Upper lobe of right lung (tissue), 1 donor: ENCODE measurements at regions not wholly inside any gene's neighbourhood (a gene's known extent, or its start where the extent isn't known, plus 50 kb on each side); places are given as distances from the start of the nearest gene placed in this dataset.

ENCODE experiments used
- ATAC-seq: fragments of 200-7000 bp; cut with Tn5 transposase; one replicate; pipeline ENCODE4 v1.9.1; 2020; ENCODE audit warnings: mild to moderate bottlenecking, moderate library complexity
- DNase-seq: peaks from one replicate; pipeline ENCODE4 v3.0.0-alpha.2; 2020
- H3K27ac ChIP-seq: fragments of 200-600 bp; one replicate; pipeline ENCODE4 v1.8.0; 2022
- H3K27me3 ChIP-seq: fragments of 200-600 bp; one replicate; pipeline ENCODE4 v1.8.0; 2022; ENCODE audit warnings: mild to moderate bottlenecking
- H3K36me3 ChIP-seq: fragments of 200-600 bp; one replicate; pipeline ENCODE4 v1.8.0; 2022
- H3K4me1 ChIP-seq: fragments of 200-600 bp; one replicate; pipeline ENCODE4 v1.8.0; 2022
- H3K4me3 ChIP-seq: fragments of 200-600 bp; one replicate; pipeline ENCODE4 v1.8.0; 2022; ENCODE audit warnings: mild to moderate bottlenecking
- H3K9me3 ChIP-seq: fragments of 200-600 bp; one replicate; pipeline ENCODE4 v1.8.0; 2022
- intact Hi-C: fragments of 100-400 bp; cut with DNase I; formaldehyde crosslinking; loops from one replicate; pipeline ENCODE4 v1.11.0; 2022
- TF ChIP-seq, protein P1 (sequence below): fragments of 200-600 bp; IDR thresholded peaks from one replicate; pipeline ENCODE4 v1.8.0; 2022; ENCODE audit warnings: antibody characterized with exemption
- donor health status: DM: no; HTN: yes; CAD: no; lungs with severe emphysema.

GRCh38 chr3:178297740-178298139, 238.5 kb upstream of the KCNMB2 start:
- TF ChIP-seq, protein P1, sequence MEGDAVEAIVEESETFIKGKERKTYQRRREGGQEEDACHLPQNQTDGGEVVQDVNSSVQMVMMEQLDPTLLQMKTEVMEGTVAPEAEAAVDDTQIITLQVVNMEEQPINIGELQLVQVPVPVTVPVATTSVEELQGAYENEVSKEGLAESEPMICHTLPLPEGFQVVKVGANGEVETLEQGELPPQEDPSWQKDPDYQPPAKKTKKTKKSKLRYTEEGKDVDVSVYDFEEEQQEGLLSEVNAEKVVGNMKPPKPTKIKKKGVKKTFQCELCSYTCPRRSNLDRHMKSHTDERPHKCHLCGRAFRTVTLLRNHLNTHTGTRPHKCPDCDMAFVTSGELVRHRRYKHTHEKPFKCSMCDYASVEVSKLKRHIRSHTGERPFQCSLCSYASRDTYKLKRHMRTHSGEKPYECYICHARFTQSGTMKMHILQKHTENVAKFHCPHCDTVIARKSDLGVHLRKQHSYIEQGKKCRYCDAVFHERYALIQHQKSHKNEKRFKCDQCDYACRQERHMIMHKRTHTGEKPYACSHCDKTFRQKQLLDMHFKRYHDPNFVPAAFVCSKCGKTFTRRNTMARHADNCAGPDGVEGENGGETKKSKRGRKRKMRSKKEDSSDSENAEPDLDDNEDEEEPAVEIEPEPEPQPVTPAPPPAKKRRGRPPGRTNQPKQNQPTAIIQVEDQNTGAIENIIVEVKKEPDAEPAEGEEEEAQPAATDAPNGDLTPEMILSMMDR = no peak
- H3K27me3 ChIP-seq = no peaks in the 10 kb centered on the region
- H3K27ac ChIP-seq = no peak overlapping the region
- no peak overlapping the region for H3K4me3 ChIP-seq
- DNase-seq (no peak), ATAC-seq (no peak)
- H3K4me1 ChIP-seq = no peaks in the 10 kb centered on the region
- intact Hi-C loops = no loop called here
- no peaks in the 10 kb centered on the region for H3K9me3 ChIP-seq
- H3K36me3 ChIP-seq = no peaks in the 10 kb centered on the region

DNA sequence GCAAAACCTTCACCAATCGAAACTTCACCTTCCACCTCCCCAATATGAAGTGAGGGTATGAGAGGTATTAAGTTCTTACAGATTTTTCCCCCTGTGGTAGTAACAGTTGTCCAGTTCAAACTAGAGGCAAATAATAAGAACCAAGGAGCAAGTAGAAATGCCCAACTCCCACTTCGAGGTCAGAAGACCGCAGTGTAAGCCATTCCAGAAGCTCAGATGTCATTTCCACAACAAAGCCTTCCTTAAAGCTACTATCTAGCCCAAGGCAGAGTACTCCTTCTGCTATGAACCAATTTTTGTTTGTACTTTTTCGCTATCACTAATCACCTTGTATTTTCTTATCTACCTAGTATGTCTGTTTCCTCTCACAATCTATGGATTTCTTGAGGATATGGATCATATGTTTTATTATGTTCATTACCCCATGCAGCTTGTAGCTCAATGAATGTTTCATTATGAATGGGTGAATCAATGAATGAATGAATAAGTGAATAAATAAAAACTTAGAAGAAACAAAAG, 235.7 kb upstream of the KCNMB2 start:
- no peak overlapping the region for H3K4me3 ChIP-seq
- ATAC-seq (no peak), DNase-seq (no peak)
- no peaks in the 10 kb centered on the region for H3K4me1 ChIP-seq
- H3K27ac ChIP-seq = no peak overlapping the region
- no peaks in the 10 kb centered on the region for H3K36me3 ChIP-seq
- intact Hi-C loops = no loop called here
- TF ChIP-seq, protein P1 = no peak
- H3K27me3 ChIP-seq = no peaks in the 10 kb centered on the region
- H3K9me3 ChIP-seq = no peaks in the 10 kb centered on the region

DNA sequence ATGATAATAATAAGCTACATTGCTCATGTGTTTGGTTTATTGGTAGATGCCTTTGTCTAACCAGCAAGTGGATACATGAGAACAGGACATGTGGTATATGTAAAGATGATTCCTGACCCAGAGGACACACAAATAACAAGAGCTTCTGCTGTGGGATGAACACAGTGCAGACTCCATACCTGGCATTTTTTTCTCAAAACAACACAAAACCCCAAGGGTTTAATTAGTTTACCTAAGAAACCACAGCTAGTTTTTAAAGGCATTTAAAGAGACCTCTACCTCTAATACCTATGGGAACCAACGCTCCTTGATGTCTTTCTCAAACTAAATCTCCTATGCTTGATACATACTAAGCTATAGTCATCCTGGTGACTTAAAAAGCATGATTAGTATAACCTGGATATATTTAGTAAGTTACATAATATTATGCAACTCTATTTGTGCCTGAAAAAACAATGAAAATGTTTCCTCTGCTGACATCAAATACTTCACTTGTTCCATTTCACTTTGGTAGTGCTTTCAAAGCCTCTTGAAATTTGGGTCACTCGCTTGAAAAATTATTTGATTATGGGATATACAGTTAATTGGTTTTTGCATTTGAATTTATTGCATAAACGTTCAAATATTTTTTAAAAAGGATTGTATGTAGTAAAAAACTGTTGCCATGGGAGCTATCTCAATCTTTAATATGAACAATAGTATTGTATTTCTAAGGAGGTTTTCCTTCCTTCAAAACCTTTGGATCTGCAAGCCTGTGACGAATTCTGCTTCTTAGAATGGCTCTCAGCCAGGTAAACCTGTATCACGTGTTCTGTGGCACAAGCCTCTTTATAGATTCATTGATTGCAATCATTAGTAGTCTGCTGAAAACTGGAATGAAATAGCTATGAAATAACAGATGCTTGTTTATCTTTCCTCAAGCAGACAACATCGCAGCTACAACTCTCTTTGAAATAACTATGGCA, 233.0 kb upstream of the KCNMB2 start:
- Histone ChIP-seq H3K27me3 (no peaks in the 10 kb centered on the region), H3K4me3 (no peak overlapping the region), H3K27ac (no peak overlapping the region), H3K36me3 (no peaks in the 10 kb centered on the region), H3K4me1 (no peaks in the 10 kb centered on the region), H3K9me3 (no peaks in the 10 kb centered on the region)
- TF ChIP-seq, protein P1 = no peak
- intact Hi-C loops = no loop called here
- DNase-seq = no peak
- no peak for ATAC-seq

DNA sequence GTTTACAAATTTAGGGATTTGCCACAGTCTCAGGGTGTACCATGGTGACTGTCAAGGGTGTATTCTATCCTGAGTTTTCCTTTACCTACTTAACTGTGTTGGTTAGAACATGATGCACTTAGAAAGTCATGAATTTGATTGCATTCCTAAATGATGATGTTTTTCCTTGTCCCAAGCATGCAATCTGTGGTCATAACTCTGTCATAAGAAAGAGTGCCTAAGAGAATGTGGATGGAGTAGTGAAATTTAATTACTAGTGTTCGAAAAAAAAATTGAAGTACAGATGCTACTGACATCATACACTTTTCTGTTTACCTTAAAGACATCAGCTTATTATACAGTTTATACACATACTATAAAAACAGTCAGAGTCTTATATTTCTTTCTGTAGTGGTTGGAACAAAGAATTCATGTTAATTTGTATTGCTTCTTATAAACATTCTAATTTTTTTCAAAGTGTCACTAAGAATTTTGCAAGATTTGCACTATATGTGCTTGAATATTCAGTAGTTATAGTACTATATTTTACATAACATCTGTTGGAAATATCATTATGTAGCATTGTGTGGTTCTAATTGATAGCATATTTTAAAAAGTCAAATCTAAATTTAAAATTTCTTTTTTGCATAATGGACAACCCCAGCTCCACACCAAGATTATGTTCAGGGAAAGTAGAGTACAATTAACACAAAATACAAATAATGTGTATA, 231.3 kb upstream of the KCNMB2 start:
- Histone ChIP-seq H3K27ac (no peak overlapping the region), H3K4me1 (no peaks in the 10 kb centered on the region), H3K36me3 (no peaks in the 10 kb centered on the region), H3K27me3 (no peaks in the 10 kb centered on the region), H3K4me3 (no peak overlapping the region), H3K9me3 (no peaks in the 10 kb centered on the region)
- no peak for ATAC-seq
- DNase-seq = no peak
- intact Hi-C loops = no loop called here
- TF ChIP-seq, protein P1 = no peak

DNA sequence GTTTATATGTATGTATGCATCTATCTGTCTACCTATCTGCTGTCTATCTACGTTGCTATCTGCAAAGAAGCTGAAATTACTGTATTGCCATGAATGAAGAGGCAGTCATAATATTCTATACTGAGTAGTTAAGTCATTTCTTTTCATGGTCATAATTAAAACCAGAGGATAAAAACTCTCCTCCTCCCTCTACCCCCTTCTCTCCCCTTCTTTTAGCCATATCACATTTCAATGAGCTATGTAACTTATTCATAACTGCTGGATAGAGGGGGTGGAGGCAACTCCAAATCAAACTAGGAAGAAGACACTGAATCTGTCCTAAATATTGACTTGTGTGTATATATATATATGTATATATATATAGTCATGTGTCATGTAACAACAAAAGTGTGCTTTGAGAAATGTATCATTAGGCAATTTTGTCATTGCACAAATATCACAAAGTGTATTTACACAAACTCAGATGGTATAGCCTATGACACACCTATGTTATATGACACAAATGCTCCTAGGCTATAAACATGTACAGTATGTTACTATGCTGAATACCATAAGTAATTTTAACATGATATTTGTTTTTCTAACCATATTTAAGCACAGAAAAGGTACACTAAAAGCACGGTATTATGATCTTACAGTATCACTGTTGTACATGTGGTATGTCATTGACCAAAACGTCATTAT, 229.7 kb upstream of the KCNMB2 start:
- TF ChIP-seq, protein P1 = no peak
- ATAC-seq (no peak), DNase-seq (no peak)
- H3K4me3 ChIP-seq = no peak overlapping the region
- H3K36me3 ChIP-seq = no peaks in the 10 kb centered on the region
- H3K27me3 ChIP-seq = no peaks in the 10 kb centered on the region
- intact Hi-C loops = no loop called here
- no peaks in the 10 kb centered on the region for H3K9me3 ChIP-seq
- H3K4me1 ChIP-seq = no peaks in the 10 kb centered on the region
- no peak overlapping the region for H3K27ac ChIP-seq
